Colonic mucosa (tissue), 4 donors: ENCODE measurements at regions not wholly inside any gene's neighbourhood (a gene's known extent, or its start where the extent isn't known, plus 50 kb on each side); places are given as distances from the start of the nearest gene placed in this dataset.

ENCODE experiments used
- DNase-seq: peaks from one replicate; pipeline ENCODE4 v3.0.0-alpha.2; 2020
- H3K27ac ChIP-seq: fragments of 200-600 bp; one replicate; pipeline ENCODE4 v1.8.0; 2021
- H3K27me3 ChIP-seq: fragments of 200-600 bp; one replicate; pipeline ENCODE4 v1.8.0; 2021
- H3K36me3 ChIP-seq: fragments of 200-600 bp; one replicate; pipeline ENCODE4 v1.8.0; 2021
- H3K4me1 ChIP-seq: fragments of 200-600 bp; one replicate; pipeline ENCODE4 v1.8.0; 2021; ENCODE audit warnings: mild to moderate bottlenecking
- H3K4me3 ChIP-seq: fragments of 200-600 bp; one replicate; pipeline ENCODE4 v1.8.0; 2021
- H3K9ac ChIP-seq, 2 donors: one replicate each; pipeline ENCODE4 v1.7.0; 2013; ENCODE audit warnings: control low read depth in 2 of 2, low read depth in 2 of 2, low read length in 2 of 2
- H3K9me3 ChIP-seq: fragments of 200-600 bp; one replicate; pipeline ENCODE4 v1.8.0; 2021
- CTCF ChIP-seq: fragments of 200-600 bp; IDR thresholded peaks from one replicate; pipeline ENCODE4 v1.8.0; 2022; ENCODE audit warnings: antibody characterized with exemption, mild to moderate bottlenecking
- intact Hi-C: fragments of 100-400 bp; cut with DNase I; formaldehyde crosslinking; loops from one replicate; pipeline ENCODE4 v1.14.1; 2022
- donor health status: healthy.
- donor health status: DM: no; HTN: no; CAD: no.
- donor health status: DM: no; HTN: no; CAD: no.

DNA sequence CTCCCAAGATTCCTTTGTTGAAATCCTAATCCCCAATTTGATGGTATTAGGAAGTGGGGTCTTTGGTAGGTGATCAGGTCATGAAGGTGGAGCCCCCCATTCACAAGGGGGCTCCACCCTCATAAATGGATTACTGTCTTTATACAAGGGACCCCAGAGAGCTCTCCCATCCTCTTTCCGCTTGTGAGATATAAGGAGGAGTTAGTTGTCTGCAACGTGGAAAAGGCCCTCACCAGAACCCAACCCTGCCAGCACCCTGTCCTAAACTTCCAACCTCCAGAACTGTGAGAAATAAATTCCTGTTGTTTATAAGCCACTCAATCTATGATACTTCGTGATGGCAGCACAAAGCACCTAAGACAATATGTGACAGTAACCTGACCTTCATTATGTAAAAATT, 684.1 kb upstream of the HS6ST1 start:
- intact Hi-C loops: no loop called here

GRCh38 chr2:129004485-129004884, 685.8 kb upstream of the HS6ST1 start:
- TF ChIP-seq CTCF: no peak
- H3K4me1 ChIP-seq: no peaks in the 10 kb centered on the region
- no peak overlapping the region for H3K4me3 ChIP-seq
- H3K27me3 ChIP-seq: no peaks in the 10 kb centered on the region
- no peak overlapping the region for H3K9ac ChIP-seq
- no peaks in the 10 kb centered on the region for H3K36me3 ChIP-seq
- H3K27ac ChIP-seq: no peak overlapping the region
- H3K9me3 ChIP-seq: no peaks in the 10 kb centered on the region
- intact Hi-C loops: no loop called here
- peak; percentile 42 for DNase-seq

More for the DNA sequence above, 684.1 kb upstream of the HS6ST1 start:
- Histone ChIP-seq H3K27me3 (no peaks in the 10 kb centered on the region), H3K4me3 (no peak overlapping the region), H3K4me1 (no peaks in the 10 kb centered on the region), H3K27ac (no peak overlapping the region), H3K9me3 (no peaks in the 10 kb centered on the region), H3K36me3 (no peaks in the 10 kb centered on the region), H3K9ac (no peak overlapping the region)
- no peak for TF ChIP-seq CTCF
- DNase-seq: no peak

- H3K4me3 ChIP-seq: no peak overlapping the region
These were observed 686.3 kb upstream of the HS6ST1 start for GRCh38 chr2:129004940-129005490.

DNA sequence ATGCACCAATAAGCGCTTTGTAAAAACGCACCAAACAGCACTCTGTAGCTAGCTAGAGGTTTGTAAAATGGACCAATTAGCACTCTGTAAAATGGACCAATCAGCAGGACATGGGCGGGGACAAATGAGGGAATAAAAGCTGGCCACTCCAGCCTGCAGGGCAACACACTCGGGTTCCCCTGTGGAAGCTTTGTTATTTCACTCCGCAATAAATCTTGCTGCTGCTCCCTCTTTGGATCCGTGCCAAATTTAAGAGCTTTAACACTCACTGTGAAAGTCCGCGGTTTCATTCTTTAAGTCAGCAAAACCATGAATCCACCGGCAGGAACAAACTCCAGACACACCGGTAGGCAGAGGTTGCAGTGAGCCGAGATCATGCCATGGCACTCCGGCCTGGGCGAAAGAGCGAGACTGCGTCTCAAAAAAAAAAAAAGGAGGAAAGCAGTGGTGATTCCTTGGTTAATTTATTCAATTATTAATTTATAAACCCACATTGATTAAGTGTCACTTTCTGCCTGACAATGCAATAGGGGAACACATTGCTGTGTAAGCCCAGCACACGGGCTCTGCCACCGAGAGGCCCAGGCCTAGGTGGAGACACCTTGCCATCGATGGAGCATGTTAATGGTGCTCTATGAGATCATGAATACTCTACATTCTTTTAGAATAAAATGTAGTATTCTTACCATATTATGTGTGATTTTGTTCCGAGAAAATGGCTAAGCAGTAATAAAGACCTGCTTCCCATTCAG, 687.6 kb upstream of the HS6ST1 start:
- H3K9ac ChIP-seq: no peak overlapping the region
- TF ChIP-seq CTCF: no peak
- intact Hi-C loops: no loop called here
- H3K9me3 ChIP-seq: no peaks in the 10 kb centered on the region
- H3K4me3 ChIP-seq: no peak overlapping the region
- H3K27me3 ChIP-seq: no peaks in the 10 kb centered on the region
- H3K36me3 ChIP-seq: no peaks in the 10 kb centered on the region
- H3K27ac ChIP-seq: no peak overlapping the region
- no peaks in the 10 kb centered on the region for H3K4me1 ChIP-seq
- DNase-seq: no peak

More at GRCh38 chr2:129004940-129005490, 686.3 kb upstream of the HS6ST1 start:
- no peaks in the 10 kb centered on the region for H3K4me1 ChIP-seq
- H3K27ac ChIP-seq: no peak overlapping the region
- no peak for DNase-seq
- no peak for TF ChIP-seq CTCF
- intact Hi-C loops: no loop called here
- no peak overlapping the region for H3K9ac ChIP-seq
- H3K27me3 ChIP-seq: no peaks in the 10 kb centered on the region
- no peaks in the 10 kb centered on the region for H3K9me3 ChIP-seq
- H3K36me3 ChIP-seq: no peaks in the 10 kb centered on the region

- Histone ChIP-seq H3K27ac (no peak overlapping the region), H3K27me3 (no peaks in the 10 kb centered on the region), H3K4me1 (no peaks in the 10 kb centered on the region), H3K9me3 (no peaks in the 10 kb centered on the region), H3K9ac (no peak overlapping the region), H3K4me3 (no peak overlapping the region), H3K36me3 (no peaks in the 10 kb centered on the region)
- no peak for DNase-seq
- TF ChIP-seq CTCF: no peak
- intact Hi-C loops: no loop called here
These were observed 688.2 kb upstream of the HS6ST1 start for GRCh38 chr2:129006901-129007300.
